ENCODE measurements at regions not wholly inside any gene's neighbourhood (a gene's known extent, or its start where the extent isn't known, plus 50 kb on each side); places are given as distances from the start of the nearest gene placed in this dataset.
"Not testable (repeated sequence)": the region's sequence is repeated elsewhere in the genome, so short reads cannot be mapped to it uniquely, and the experiment has no call there.

- Histone ChIP-seq H3K4me3 (ENCODE audit: low read depth in 1 of 2, low read length in 2 of 2) (no peak overlapping the region), H3K9me3 (ENCODE audit: low read length) (no peaks in the 10 kb centered on the region), H3K27ac (ENCODE audit: low read depth, low read length) (no peak overlapping the region), H3K27me3 (ENCODE audit: control insufficient read depth in 1 of 2, insufficient read depth in 2 of 2, low read length in 2 of 2) (no peaks in the 10 kb centered on the region), H3K9ac (ENCODE audit: low read length) (no peak overlapping the region), H3K36me3 (ENCODE audit: insufficient read depth, low read length) (no peaks in the 10 kb centered on the region), H3K4me1 (ENCODE audit: insufficient read depth, low read length) (no peaks in the 10 kb centered on the region)
Observed at GRCh38 chr4:33772582-33772981, 2471.7 kb downstream of the ARAP2 start.

- Histone ChIP-seq H3K9me3 (ENCODE audit: low read length) (no peaks in the 10 kb centered on the region), H3K27me3 (ENCODE audit: control insufficient read depth in 1 of 2, insufficient read depth in 2 of 2, low read length in 2 of 2) (no peaks in the 10 kb centered on the region), H3K4me3 (ENCODE audit: low read depth in 1 of 2, low read length in 2 of 2) (no peak overlapping the region), H3K4me1 (ENCODE audit: insufficient read depth, low read length) (no peaks in the 10 kb centered on the region), H3K9ac (ENCODE audit: low read length) (no peak overlapping the region), H3K36me3 (ENCODE audit: insufficient read depth, low read length) (no peaks in the 10 kb centered on the region), H3K27ac (ENCODE audit: low read depth, low read length) (no peak overlapping the region)
Observed at GRCh38 chr4:33780952-33781791, 2463.1 kb downstream of the ARAP2 start.

GRCh38 chr4:33785843-33786242, 2458.5 kb downstream of the ARAP2 start:
- no peaks in the 10 kb centered on the region for H3K27me3 ChIP-seq (ENCODE audit: control insufficient read depth in 1 of 2, insufficient read depth in 2 of 2, low read length in 2 of 2)
- H3K4me1 ChIP-seq (ENCODE audit: insufficient read depth, low read length) = no peaks in the 10 kb centered on the region
- H3K9me3 ChIP-seq (ENCODE audit: low read length) = no peaks in the 10 kb centered on the region
- H3K27ac ChIP-seq (ENCODE audit: low read depth, low read length) = no peak overlapping the region
- H3K4me3 ChIP-seq (ENCODE audit: low read depth in 1 of 2, low read length in 2 of 2) = no peak overlapping the region
- no peak overlapping the region for H3K9ac ChIP-seq (ENCODE audit: low read length)
- no peaks in the 10 kb centered on the region for H3K36me3 ChIP-seq (ENCODE audit: insufficient read depth, low read length)

GRCh38 chr4:33802578-33802977, 2441.7 kb downstream of the ARAP2 start:
- Histone ChIP-seq H3K9me3 (ENCODE audit: low read length) (no peaks in the 10 kb centered on the region), H3K4me3 (ENCODE audit: low read depth in 1 of 2, low read length in 2 of 2) (no peak overlapping the region), H3K9ac (ENCODE audit: low read length) (no peak overlapping the region), H3K27me3 (ENCODE audit: control insufficient read depth in 1 of 2, insufficient read depth in 2 of 2, low read length in 2 of 2) (no peaks in the 10 kb centered on the region), H3K36me3 (ENCODE audit: insufficient read depth, low read length) (no peaks in the 10 kb centered on the region), H3K4me1 (ENCODE audit: insufficient read depth, low read length) (no peaks in the 10 kb centered on the region), H3K27ac (ENCODE audit: low read depth, low read length) (no peak overlapping the region)

- H3K27ac ChIP-seq (ENCODE audit: low read depth, low read length) = no peak overlapping the region
- no peaks in the 10 kb centered on the region for H3K4me1 ChIP-seq (ENCODE audit: insufficient read depth, low read length)
- H3K4me3 ChIP-seq (ENCODE audit: low read depth in 1 of 2, low read length in 2 of 2) = no peak overlapping the region
- H3K9ac ChIP-seq (ENCODE audit: low read length) = no peak overlapping the region
- H3K27me3 ChIP-seq (ENCODE audit: control insufficient read depth in 1 of 2, insufficient read depth in 2 of 2, low read length in 2 of 2) = no peaks in the 10 kb centered on the region
- no peaks in the 10 kb centered on the region for H3K36me3 ChIP-seq (ENCODE audit: insufficient read depth, low read length)
- no peaks in the 10 kb centered on the region for H3K9me3 ChIP-seq (ENCODE audit: low read length)
Observed at GRCh38 chr4:33825685-33826084, 2418.6 kb downstream of the ARAP2 start.

- H3K36me3 ChIP-seq (ENCODE audit: insufficient read depth, low read length); H3K4me1 ChIP-seq (ENCODE audit: insufficient read depth, low read length); H3K9ac ChIP-seq (ENCODE audit: low read length); H3K4me3 ChIP-seq (ENCODE audit: low read depth in 1 of 2, low read length in 2 of 2); H3K27ac ChIP-seq (ENCODE audit: low read depth, low read length); H3K27me3 ChIP-seq (ENCODE audit: control insufficient read depth in 1 of 2, insufficient read depth in 2 of 2, low read length in 2 of 2); H3K9me3 ChIP-seq (ENCODE audit: low read length): not testable (repeated sequence)
Observed at GRCh38 chr4:33829356-33829755, 2415.0 kb downstream of the ARAP2 start.

- H3K9ac ChIP-seq (ENCODE audit: low read length) = no peak overlapping the region
- no peak overlapping the region for H3K27ac ChIP-seq (ENCODE audit: low read depth, low read length)
- H3K4me3 ChIP-seq (ENCODE audit: low read depth in 1 of 2, low read length in 2 of 2) = no peak overlapping the region
- no peaks in the 10 kb centered on the region for H3K27me3 ChIP-seq (ENCODE audit: control insufficient read depth in 1 of 2, insufficient read depth in 2 of 2, low read length in 2 of 2)
- H3K4me1 ChIP-seq (ENCODE audit: insufficient read depth, low read length) = no peaks in the 10 kb centered on the region
- no peaks in the 10 kb centered on the region for H3K9me3 ChIP-seq (ENCODE audit: low read length)
- no peaks in the 10 kb centered on the region for H3K36me3 ChIP-seq (ENCODE audit: insufficient read depth, low read length)
Observed at GRCh38 chr4:33831442-33832066, 2412.8 kb downstream of the ARAP2 start.

GRCh38 chr4:33835764-33836163, 2408.6 kb downstream of the ARAP2 start:
- not testable (repeated sequence) for H3K9ac ChIP-seq (ENCODE audit: low read length); H3K27ac ChIP-seq (ENCODE audit: low read depth, low read length); H3K4me3 ChIP-seq (ENCODE audit: low read depth in 1 of 2, low read length in 2 of 2); H3K9me3 ChIP-seq (ENCODE audit: low read length); H3K4me1 ChIP-seq (ENCODE audit: insufficient read depth, low read length); H3K36me3 ChIP-seq (ENCODE audit: insufficient read depth, low read length); H3K27me3 ChIP-seq (ENCODE audit: control insufficient read depth in 1 of 2, insufficient read depth in 2 of 2, low read length in 2 of 2)

- Histone ChIP-seq H3K4me1 (ENCODE audit: insufficient read depth, low read length) (no peaks in the 10 kb centered on the region), H3K27ac (ENCODE audit: low read depth, low read length) (no peak overlapping the region)
Observed at GRCh38 chr4:33837043-33837838, 2407.1 kb downstream of the ARAP2 start.

GRCh38 chr4:33841120-33841519, 2403.2 kb downstream of the ARAP2 start:
- no peak overlapping the region for H3K9ac ChIP-seq (ENCODE audit: low read length)
- no peak overlapping the region for H3K4me3 ChIP-seq (ENCODE audit: low read depth in 1 of 2, low read length in 2 of 2)
- no peak overlapping the region for H3K27ac ChIP-seq (ENCODE audit: low read depth, low read length)
- H3K9me3 ChIP-seq (ENCODE audit: low read length) = no peaks in the 10 kb centered on the region
- H3K36me3 ChIP-seq (ENCODE audit: insufficient read depth, low read length) = no peaks in the 10 kb centered on the region
- no peaks in the 10 kb centered on the region for H3K4me1 ChIP-seq (ENCODE audit: insufficient read depth, low read length)
- H3K27me3 ChIP-seq (ENCODE audit: control insufficient read depth in 1 of 2, insufficient read depth in 2 of 2, low read length in 2 of 2) = no peaks in the 10 kb centered on the region

More at GRCh38 chr4:33837043-33837838, 2407.1 kb downstream of the ARAP2 start:
- Histone ChIP-seq H3K36me3 (ENCODE audit: insufficient read depth, low read length) (no peaks in the 10 kb centered on the region), H3K9me3 (ENCODE audit: low read length) (no peaks in the 10 kb centered on the region), H3K9ac (ENCODE audit: low read length) (no peak overlapping the region), H3K27me3 (ENCODE audit: control insufficient read depth in 1 of 2, insufficient read depth in 2 of 2, low read length in 2 of 2) (no peaks in the 10 kb centered on the region), H3K4me3 (ENCODE audit: low read depth in 1 of 2, low read length in 2 of 2) (no peak overlapping the region)

GRCh38 chr4:33850371-33850902, 2393.9 kb downstream of the ARAP2 start:
- no peaks in the 10 kb centered on the region for H3K9me3 ChIP-seq (ENCODE audit: low read length)
- H3K9ac ChIP-seq (ENCODE audit: low read length) = no peak overlapping the region
- H3K4me3 ChIP-seq (ENCODE audit: low read depth in 1 of 2, low read length in 2 of 2) = no peak overlapping the region
- H3K27ac ChIP-seq (ENCODE audit: low read depth, low read length) = no peak overlapping the region
- no peaks in the 10 kb centered on the region for H3K36me3 ChIP-seq (ENCODE audit: insufficient read depth, low read length)
- H3K27me3 ChIP-seq (ENCODE audit: control insufficient read depth in 1 of 2, insufficient read depth in 2 of 2, low read length in 2 of 2) = no peaks in the 10 kb centered on the region
- no peaks in the 10 kb centered on the region for H3K4me1 ChIP-seq (ENCODE audit: insufficient read depth, low read length)
